ENCODE measurements at regions not wholly inside any gene's neighbourhood (a gene's known extent, or its start where the extent isn't known, plus 50 kb on each side); places are given as distances from the start of the nearest gene placed in this dataset.

GRCh38 chrX:139158256-139158655 is 372.3 kb upstream of the F9 start:
- TF ChIP-seq CTCF (IDR thresholded peaks at IDR 0.05) (no peak), POLR2A (IDR thresholded peaks at IDR 0.05) (no peak)

Measured in Peyer's patch (tissue), 4 donors.